ENCODE measurements at regions not wholly inside any gene's neighbourhood (a gene's known extent, or its start where the extent isn't known, plus 50 kb on each side); places are given as distances from the start of the nearest gene placed in this dataset.
"Not testable (repeated sequence)": the region's sequence is repeated elsewhere in the genome, so short reads cannot be mapped to it uniquely, and the experiment has no call there.

GRCh38 chr5:135171336-135171735 is 137.3 kb upstream of the PITX1 start:
- Histone ChIP-seq H3K9me3 (ENCODE audit: control insufficient read depth, low read length) (no peaks in the 10 kb centered on the region), H3K36me3 (ENCODE audit: control insufficient read depth, insufficient read depth, low read length) (no peaks in the 10 kb centered on the region), H3K4me3 (ENCODE audit: insufficient read depth, low read depth, low read length, poor library complexity, severe bottlenecking) (no peak overlapping the region), H3K27me3 (replicated peaks; ENCODE audit: control insufficient read depth, insufficient read depth, low read length, poor library complexity, severe bottlenecking) (no peaks in the 10 kb centered on the region), H3K27ac (ENCODE audit: insufficient read depth, low read length, poor library complexity, severe bottlenecking) (no peak overlapping the region), H3K4me1 (ENCODE audit: control insufficient read depth, insufficient read depth, low read length, poor library complexity, severe bottlenecking) (no peaks in the 10 kb centered on the region)
- DNase-seq = no peak

- no peaks in the 10 kb centered on the region for H3K9me3 ChIP-seq (ENCODE audit: control insufficient read depth, low read length)
- no peak overlapping the region for H3K27ac ChIP-seq (ENCODE audit: insufficient read depth, low read length, poor library complexity, severe bottlenecking)
- no peaks in the 10 kb centered on the region for H3K36me3 ChIP-seq (ENCODE audit: control insufficient read depth, insufficient read depth, low read length)
- H3K4me1 ChIP-seq (ENCODE audit: control insufficient read depth, insufficient read depth, low read length, poor library complexity, severe bottlenecking) = no peaks in the 10 kb centered on the region
- DNase-seq = no peak
- H3K4me3 ChIP-seq (ENCODE audit: insufficient read depth, low read depth, low read length, poor library complexity, severe bottlenecking) = no peak overlapping the region
- H3K27me3 ChIP-seq (replicated peaks; ENCODE audit: control insufficient read depth, insufficient read depth, low read length, poor library complexity, severe bottlenecking) = no peaks in the 10 kb centered on the region
Observed at GRCh38 chr5:135170500-135170899, 136.5 kb upstream of the PITX1 start.

GRCh38 chr5:135169753-135170152 is 135.7 kb upstream of the PITX1 start:
- Histone ChIP-seq H3K9me3 (ENCODE audit: control insufficient read depth, low read length) (no peaks in the 10 kb centered on the region), H3K4me3 (ENCODE audit: insufficient read depth, low read depth, low read length, poor library complexity, severe bottlenecking) (no peak overlapping the region), H3K4me1 (ENCODE audit: control insufficient read depth, insufficient read depth, low read length, poor library complexity, severe bottlenecking) (no peaks in the 10 kb centered on the region), H3K36me3 (ENCODE audit: control insufficient read depth, insufficient read depth, low read length) (no peaks in the 10 kb centered on the region), H3K27me3 (replicated peaks; ENCODE audit: control insufficient read depth, insufficient read depth, low read length, poor library complexity, severe bottlenecking) (no peaks in the 10 kb centered on the region), H3K27ac (ENCODE audit: insufficient read depth, low read length, poor library complexity, severe bottlenecking) (no peak overlapping the region)
- no peak for DNase-seq

GRCh38 chr5:135167634-135168033 is 133.6 kb upstream of the PITX1 start:
- Histone ChIP-seq H3K9me3 (ENCODE audit: control insufficient read depth, low read length) (no peaks in the 10 kb centered on the region), H3K36me3 (ENCODE audit: control insufficient read depth, insufficient read depth, low read length) (no peaks in the 10 kb centered on the region), H3K4me3 (ENCODE audit: insufficient read depth, low read depth, low read length, poor library complexity, severe bottlenecking) (no peak overlapping the region), H3K27me3 (replicated peaks; ENCODE audit: control insufficient read depth, insufficient read depth, low read length, poor library complexity, severe bottlenecking) (no peaks in the 10 kb centered on the region), H3K4me1 (ENCODE audit: control insufficient read depth, insufficient read depth, low read length, poor library complexity, severe bottlenecking) (no peaks in the 10 kb centered on the region), H3K27ac (ENCODE audit: insufficient read depth, low read length, poor library complexity, severe bottlenecking) (no peak overlapping the region)
- no peak for DNase-seq

- not testable (repeated sequence) for H3K9me3 ChIP-seq (ENCODE audit: control insufficient read depth, low read length); H3K4me3 ChIP-seq (ENCODE audit: insufficient read depth, low read depth, low read length, poor library complexity, severe bottlenecking); H3K36me3 ChIP-seq (ENCODE audit: control insufficient read depth, insufficient read depth, low read length); H3K27me3 ChIP-seq (replicated peaks; ENCODE audit: control insufficient read depth, insufficient read depth, low read length, poor library complexity, severe bottlenecking); H3K4me1 ChIP-seq (ENCODE audit: control insufficient read depth, insufficient read depth, low read length, poor library complexity, severe bottlenecking); DNase-seq; H3K27ac ChIP-seq (ENCODE audit: insufficient read depth, low read length, poor library complexity, severe bottlenecking)
Observed at GRCh38 chr5:135164873-135165614, 131.0 kb upstream of the PITX1 start.

GRCh38 chr5:135163964-135164363 is 129.9 kb upstream of the PITX1 start:
- no peaks in the 10 kb centered on the region for H3K4me1 ChIP-seq (ENCODE audit: control insufficient read depth, insufficient read depth, low read length, poor library complexity, severe bottlenecking)
- H3K27ac ChIP-seq (ENCODE audit: insufficient read depth, low read length, poor library complexity, severe bottlenecking) = no peak overlapping the region
- H3K9me3 ChIP-seq (ENCODE audit: control insufficient read depth, low read length) = peaks cover 8% of the 10 kb centered on the region
- H3K36me3 ChIP-seq (ENCODE audit: control insufficient read depth, insufficient read depth, low read length) = no peaks in the 10 kb centered on the region
- no peaks in the 10 kb centered on the region for H3K27me3 ChIP-seq (replicated peaks; ENCODE audit: control insufficient read depth, insufficient read depth, low read length, poor library complexity, severe bottlenecking)
- H3K4me3 ChIP-seq (ENCODE audit: insufficient read depth, low read depth, low read length, poor library complexity, severe bottlenecking) = no peak overlapping the region
- no peak for DNase-seq

- Histone ChIP-seq H3K9me3 (ENCODE audit: control insufficient read depth, low read length) (peaks cover 10% of the 10 kb centered on the region), H3K36me3 (ENCODE audit: control insufficient read depth, insufficient read depth, low read length) (no peaks in the 10 kb centered on the region), H3K4me3 (ENCODE audit: insufficient read depth, low read depth, low read length, poor library complexity, severe bottlenecking) (no peak overlapping the region), H3K4me1 (ENCODE audit: control insufficient read depth, insufficient read depth, low read length, poor library complexity, severe bottlenecking) (no peaks in the 10 kb centered on the region), H3K27me3 (replicated peaks; ENCODE audit: control insufficient read depth, insufficient read depth, low read length, poor library complexity, severe bottlenecking) (no peaks in the 10 kb centered on the region), H3K27ac (ENCODE audit: insufficient read depth, low read length, poor library complexity, severe bottlenecking) (no peak overlapping the region)
- no peak for DNase-seq
Observed at GRCh38 chr5:135163391-135163790, 129.4 kb upstream of the PITX1 start.

GRCh38 chr5:135162661-135163265 is 128.7 kb upstream of the PITX1 start:
- Histone ChIP-seq H3K9me3 (ENCODE audit: control insufficient read depth, low read length) (peaks cover 10% of the 10 kb centered on the region), H3K27me3 (replicated peaks; ENCODE audit: control insufficient read depth, insufficient read depth, low read length, poor library complexity, severe bottlenecking) (no peaks in the 10 kb centered on the region), H3K36me3 (ENCODE audit: control insufficient read depth, insufficient read depth, low read length) (no peaks in the 10 kb centered on the region), H3K27ac (ENCODE audit: insufficient read depth, low read length, poor library complexity, severe bottlenecking) (no peak overlapping the region), H3K4me3 (ENCODE audit: insufficient read depth, low read depth, low read length, poor library complexity, severe bottlenecking) (no peak overlapping the region), H3K4me1 (ENCODE audit: control insufficient read depth, insufficient read depth, low read length, poor library complexity, severe bottlenecking) (no peaks in the 10 kb centered on the region)
- no peak for DNase-seq

GRCh38 chr5:135161221-135161620 is 127.2 kb upstream of the PITX1 start:
- H3K4me3 ChIP-seq (ENCODE audit: insufficient read depth, low read depth, low read length, poor library complexity, severe bottlenecking) = no peak overlapping the region
- no peaks in the 10 kb centered on the region for H3K27me3 ChIP-seq (replicated peaks; ENCODE audit: control insufficient read depth, insufficient read depth, low read length, poor library complexity, severe bottlenecking)
- no peaks in the 10 kb centered on the region for H3K36me3 ChIP-seq (ENCODE audit: control insufficient read depth, insufficient read depth, low read length)
- H3K4me1 ChIP-seq (ENCODE audit: control insufficient read depth, insufficient read depth, low read length, poor library complexity, severe bottlenecking) = no peaks in the 10 kb centered on the region
- H3K9me3 ChIP-seq (ENCODE audit: control insufficient read depth, low read length) = peaks cover 10% of the 10 kb centered on the region
- DNase-seq = no peak
- H3K27ac ChIP-seq (ENCODE audit: insufficient read depth, low read length, poor library complexity, severe bottlenecking) = no peak overlapping the region

GRCh38 chr5:135160036-135160675 is 126.1 kb upstream of the PITX1 start:
- Histone ChIP-seq H3K9me3 (ENCODE audit: control insufficient read depth, low read length) (peaks cover 10% of the 10 kb centered on the region), H3K4me3 (ENCODE audit: insufficient read depth, low read depth, low read length, poor library complexity, severe bottlenecking) (no peak overlapping the region), H3K36me3 (ENCODE audit: control insufficient read depth, insufficient read depth, low read length) (no peaks in the 10 kb centered on the region), H3K4me1 (ENCODE audit: control insufficient read depth, insufficient read depth, low read length, poor library complexity, severe bottlenecking) (no peaks in the 10 kb centered on the region), H3K27ac (ENCODE audit: insufficient read depth, low read length, poor library complexity, severe bottlenecking) (no peak overlapping the region), H3K27me3 (replicated peaks; ENCODE audit: control insufficient read depth, insufficient read depth, low read length, poor library complexity, severe bottlenecking) (no peaks in the 10 kb centered on the region)
- no peak for DNase-seq
